RWPE1 (cell line): ENCODE measurements at regions not wholly inside any gene's neighbourhood (a gene's known extent, or its start where the extent isn't known, plus 50 kb on each side); places are given as distances from the start of the nearest gene placed in this dataset.

Experiments
- CTCF ChIA-PET: fragments of 350-600 bp; sonication (Branson Sonifier 250); formaldehyde crosslinking; extraction: SDS; loops from one replicate; lab custom pipeline; 2021; lab: Yijun Ruan, JAX
- POLR2A ChIA-PET: fragments of 400-600 bp; formaldehyde crosslinking; extraction: SDS; loops from one replicate; lab custom pipeline; 2020; ENCODE audit warnings: antibody characterized with exemption; ENCODE audit not compliant: low non-redundant PET; lab: Yijun Ruan, JAX
- DNase-seq: peaks from one replicate; pipeline ENCODE4 v3.0.0; 2012; ENCODE audit warnings: low spot score
- H3K27ac ChIP-seq: fragments of 450-650 bp; 2 replicates; pipeline ENCODE4 v1.5.1; 2017
- CTCF ChIP-seq: fragments of 450-650 bp; conservative IDR thresholded peaks from 2 replicates; pipeline ENCODE4 v1.5.1; 2017; ENCODE audit warnings: low read depth, mild to moderate bottlenecking

GRCh38 chr3:168872826-168873225 lies 777.1 kb upstream of the GOLIM4 start:
- no peak for TF ChIP-seq CTCF
- H3K27ac ChIP-seq: no peak overlapping the region
- ChIA-PET CTCF (interaction anchor here (1.2 kb wide), 1 partner anchor 8 kb away, joined by 3 read pairs; no protein-coding TSS in a partner anchor), POLR2A (no interaction called here)
- no peak for DNase-seq

GRCh38 chr3:168870892-168871291 lies 775.2 kb upstream of the GOLIM4 start:
- ChIA-PET CTCF (no interaction called here), POLR2A (no interaction called here)
- no peak for DNase-seq
- no peak overlapping the region for H3K27ac ChIP-seq
- TF ChIP-seq CTCF: no peak

- no peak overlapping the region for H3K27ac ChIP-seq
- peak; percentile 84 for TF ChIP-seq CTCF
- CTCF ChIA-PET: interaction anchor here (0.5 to 2.3 kb wide), 19 partner anchors 8 to 880 kb away, joined by 3 to 9 read pairs (median 4); no protein-coding TSS in a partner anchor
- POLR2A ChIA-PET: no interaction called here
- peak; percentile 17 for DNase-seq
Observed at GRCh38 chr3:168865022-168865551, 769.4 kb upstream of the GOLIM4 start.

GRCh38 chr3:168864107-168865021 lies 768.6 kb upstream of the GOLIM4 start:
- POLR2A ChIA-PET: no interaction called here
- no peak for DNase-seq
- no peak overlapping the region for H3K27ac ChIP-seq
- no peak for TF ChIP-seq CTCF
- CTCF ChIA-PET: interaction anchor here (0.5 to 2.3 kb wide), 15 partner anchors 13 to 881 kb away, joined by 3 to 9 read pairs (median 4); no protein-coding TSS in a partner anchor

- POLR2A ChIA-PET: no interaction called here
- DNase-seq: no peak
- no peak for TF ChIP-seq CTCF
- CTCF ChIA-PET: no interaction called here
- no peak overlapping the region for H3K27ac ChIP-seq
Observed at GRCh38 chr3:168863561-168863960, 767.8 kb upstream of the GOLIM4 start.

GRCh38 chr3:168862466-168862865 lies 766.7 kb upstream of the GOLIM4 start:
- TF ChIP-seq CTCF: no peak
- DNase-seq: no peak
- H3K27ac ChIP-seq: no peak overlapping the region
- ChIA-PET POLR2A (no interaction called here), CTCF (interaction anchor here (0.6 to 1.1 kb wide), 2 partner anchors 15 to 90 kb away, joined by 3 to 7 read pairs; no protein-coding TSS in a partner anchor)
